ENCODE measurements at regions not wholly inside any gene's neighbourhood (a gene's known extent, or its start where the extent isn't known, plus 50 kb on each side); places are given as distances from the start of the nearest gene placed in this dataset.

DNA sequence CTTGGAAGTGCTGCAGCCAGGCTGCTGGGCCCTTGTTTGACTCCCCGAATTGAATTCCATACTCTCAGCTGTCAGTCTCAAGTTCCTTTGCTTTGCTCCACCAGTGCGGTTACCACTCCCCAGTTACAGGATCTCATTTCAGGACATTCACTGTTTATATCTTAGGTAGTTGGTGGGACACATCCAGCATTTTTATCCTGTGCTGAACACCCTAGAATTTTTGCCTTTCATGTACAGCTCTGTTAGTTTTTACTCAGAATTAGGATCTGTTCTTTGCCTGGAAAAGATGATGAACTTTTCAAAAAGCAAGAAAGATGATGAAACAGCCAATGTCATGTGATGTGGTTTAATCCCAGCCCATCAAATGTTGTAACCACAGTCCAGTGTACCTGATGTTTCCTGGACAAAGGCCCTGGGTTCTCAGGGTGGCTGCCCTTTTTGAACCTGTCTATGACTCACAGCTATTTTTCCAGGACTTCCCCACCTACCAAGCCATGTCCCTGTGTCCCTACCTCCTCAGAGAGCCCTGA, 149.7 kb downstream of the NOC3L start:
- DNase-seq (ENCODE audit: low read depth in 1 of 2, low spot score in 1 of 2), result no peak
- TF ChIP-seq JUND (IDR thresholded peaks at IDR 0.05; ENCODE audit: low read depth), result no peak
- in situ Hi-C loops (cut with HindIII; ENCODE audit: low pct_unique_long_range_greater_than_20kb, low sequenced_read_pairs), result no loop called here

DNA sequence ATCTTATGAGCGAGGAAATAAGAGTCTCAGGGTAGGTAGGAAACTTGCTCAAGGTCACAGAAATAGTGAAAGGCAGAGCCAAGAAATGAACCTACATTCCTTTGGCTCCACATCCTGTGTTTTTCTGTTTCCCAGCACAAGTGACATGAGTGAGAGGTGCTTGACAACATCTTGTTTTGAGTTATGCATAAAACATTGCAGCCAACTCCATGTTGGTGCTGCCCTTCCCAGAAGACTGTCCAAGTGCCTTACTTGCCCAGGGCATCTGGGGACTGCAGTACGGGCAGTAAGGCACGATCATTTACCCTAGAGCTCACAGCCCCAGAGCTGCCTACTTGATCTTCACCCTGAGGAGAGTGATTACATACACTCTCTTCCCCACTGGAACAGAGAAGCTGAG, 148.8 kb downstream of the NOC3L start:
- no peak for DNase-seq (ENCODE audit: low read depth in 1 of 2, low spot score in 1 of 2)
- in situ Hi-C loops (cut with HindIII; ENCODE audit: low pct_unique_long_range_greater_than_20kb, low sequenced_read_pairs), result no loop called here
- TF ChIP-seq JUND (IDR thresholded peaks at IDR 0.05; ENCODE audit: low read depth), result no peak

DNA sequence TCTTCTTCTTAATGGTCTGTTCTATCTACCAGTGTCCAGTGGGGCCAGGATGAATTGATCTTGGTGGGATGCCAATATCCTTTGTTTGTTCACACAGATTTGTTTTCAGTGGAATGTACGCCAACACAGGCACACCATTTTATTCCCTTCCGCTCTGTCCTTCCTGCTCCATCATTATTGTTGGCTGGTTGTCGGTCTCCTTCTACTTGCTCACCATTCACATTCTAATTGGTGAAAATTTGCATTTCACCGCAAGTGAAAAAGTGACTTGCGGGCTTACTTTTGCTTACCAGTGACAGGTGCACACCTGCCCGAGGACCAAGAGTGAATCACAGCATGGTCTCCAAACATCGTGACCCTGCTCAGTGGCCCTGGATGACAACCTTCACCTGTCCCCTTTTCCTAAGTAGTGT, 148.3 kb downstream of the NOC3L start:
- TF ChIP-seq JUND (IDR thresholded peaks at IDR 0.05; ENCODE audit: low read depth), result no peak
- no peak for DNase-seq (ENCODE audit: low read depth in 1 of 2, low spot score in 1 of 2)
- in situ Hi-C loops (cut with HindIII; ENCODE audit: low pct_unique_long_range_greater_than_20kb, low sequenced_read_pairs), result no loop called here

DNA sequence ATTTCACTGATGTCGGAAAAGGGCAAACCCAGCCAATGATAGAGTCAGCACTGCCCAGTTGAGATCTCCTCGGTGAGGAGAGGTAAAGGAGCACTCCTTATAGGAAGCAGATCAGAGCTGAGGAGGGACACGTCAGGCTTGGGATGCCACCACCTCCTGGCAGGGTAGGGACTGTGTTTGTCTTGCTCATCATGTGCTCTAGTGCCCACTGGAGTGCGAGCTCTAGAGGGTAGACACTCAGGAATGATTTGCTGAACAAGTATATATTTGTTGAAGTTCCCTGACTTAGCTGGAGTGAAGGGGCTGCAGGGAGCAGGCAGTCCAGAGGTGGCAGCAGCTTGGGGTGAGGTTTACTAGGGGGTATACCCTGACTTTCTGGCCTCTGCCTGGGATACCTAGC, 146.5 kb downstream of the NOC3L start:
- DNase-seq (ENCODE audit: low read depth in 1 of 2, low spot score in 1 of 2), result no peak
- TF ChIP-seq JUND (IDR thresholded peaks at IDR 0.05; ENCODE audit: low read depth), result no peak
- in situ Hi-C loops (cut with HindIII; ENCODE audit: low pct_unique_long_range_greater_than_20kb, low sequenced_read_pairs), result no loop called here

DNA sequence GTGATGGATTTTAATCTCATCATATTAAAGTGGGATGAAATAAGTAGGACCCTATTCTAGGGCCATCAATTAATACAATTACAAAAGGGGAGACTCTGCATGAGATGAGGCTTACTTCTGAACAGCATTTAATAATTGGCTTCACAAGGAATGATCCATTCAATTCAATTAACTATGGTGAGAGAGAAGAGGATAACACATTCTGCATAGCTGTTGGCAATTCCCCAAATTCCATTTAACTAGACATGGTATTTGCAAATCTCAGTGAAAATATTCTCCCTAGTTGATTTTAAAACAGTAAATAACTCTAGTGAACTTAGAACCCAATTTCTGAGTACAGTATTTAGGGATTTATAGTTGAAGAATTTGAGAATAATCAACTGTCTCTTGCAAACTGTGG, 145.3 kb downstream of the NOC3L start:
- in situ Hi-C loops (cut with HindIII; ENCODE audit: low pct_unique_long_range_greater_than_20kb, low sequenced_read_pairs), result no loop called here
- no peak for DNase-seq (ENCODE audit: low read depth in 1 of 2, low spot score in 1 of 2)
- TF ChIP-seq JUND (IDR thresholded peaks at IDR 0.05; ENCODE audit: low read depth), result no peak

DNA sequence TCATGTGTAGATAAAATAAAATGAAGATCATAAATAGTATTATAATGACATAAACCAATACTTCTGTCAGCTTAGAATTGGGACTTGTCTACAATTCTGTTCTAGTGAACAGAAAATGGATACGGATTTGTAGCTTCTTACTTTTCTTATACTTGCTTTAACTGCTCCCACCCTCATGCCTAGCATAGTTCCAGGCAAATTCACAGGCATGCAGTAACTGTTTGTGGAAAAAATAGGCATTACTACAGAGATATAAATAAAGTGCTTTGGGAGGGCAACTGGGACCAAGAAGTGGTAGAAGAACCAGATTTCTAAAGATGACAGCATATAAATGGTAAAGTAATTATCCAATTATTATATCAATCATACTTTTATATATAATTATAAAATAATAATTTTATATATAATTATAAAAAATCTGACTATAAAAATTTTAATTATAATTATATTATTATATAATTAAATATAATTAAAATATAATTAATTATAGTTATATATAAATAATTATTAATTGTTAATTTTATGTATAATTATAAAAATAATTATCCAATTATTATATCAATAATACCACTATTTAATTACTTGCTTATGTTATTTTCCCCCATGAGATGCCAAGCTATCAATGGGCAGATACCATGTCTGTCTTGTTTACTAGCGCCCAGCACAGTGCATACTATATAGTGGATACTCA, 144.1 kb downstream of the NOC3L start:
- no peak for DNase-seq (ENCODE audit: low read depth in 1 of 2, low spot score in 1 of 2)
- in situ Hi-C loops (cut with HindIII; ENCODE audit: low pct_unique_long_range_greater_than_20kb, low sequenced_read_pairs), result no loop called here
- TF ChIP-seq JUND (IDR thresholded peaks at IDR 0.05; ENCODE audit: low read depth), result no peak

DNA sequence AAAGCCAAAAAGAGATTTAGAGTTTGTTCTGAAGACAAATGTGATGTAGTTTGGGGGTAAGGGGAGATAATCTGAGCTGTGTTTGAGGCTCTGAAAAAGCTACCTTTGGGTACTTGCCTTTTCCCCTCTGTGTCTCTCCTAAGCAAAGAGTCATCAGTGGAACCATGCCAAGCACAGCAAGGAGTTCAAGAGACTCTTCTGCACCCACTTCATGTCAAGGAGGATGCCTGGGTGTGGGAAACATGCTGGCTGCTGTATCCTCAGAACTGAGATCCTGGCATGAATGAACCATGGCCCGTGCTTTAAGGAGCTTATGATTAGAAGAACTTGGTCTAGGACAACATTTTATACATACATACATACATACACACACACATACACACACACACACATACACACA, 142.9 kb downstream of the NOC3L start:
- no peak for TF ChIP-seq JUND (IDR thresholded peaks at IDR 0.05; ENCODE audit: low read depth)
- in situ Hi-C loops (cut with HindIII; ENCODE audit: low pct_unique_long_range_greater_than_20kb, low sequenced_read_pairs), result no loop called here
- no peak for DNase-seq (ENCODE audit: low read depth in 1 of 2, low spot score in 1 of 2)

DNA sequence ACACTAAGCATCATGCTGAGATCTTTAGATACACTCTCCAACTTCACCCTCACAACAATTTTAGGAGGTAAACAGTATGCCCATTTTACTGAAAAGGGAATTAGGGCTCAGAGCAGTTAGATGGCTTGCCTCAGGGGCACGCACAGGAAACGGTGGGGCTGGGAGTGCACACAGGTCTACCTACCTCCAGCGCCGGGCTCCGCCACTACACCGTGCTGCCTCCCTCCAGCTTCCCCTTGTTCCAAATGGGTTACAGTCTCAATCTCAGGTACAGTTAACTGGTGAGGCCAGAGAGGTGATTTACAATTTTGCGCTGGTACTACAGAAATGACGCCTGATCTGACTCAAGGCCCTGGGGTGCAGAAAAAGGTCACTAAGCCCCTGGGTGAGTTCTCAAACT, 142.0 kb downstream of the NOC3L start:
- no peak for TF ChIP-seq JUND (IDR thresholded peaks at IDR 0.05; ENCODE audit: low read depth)
- DNase-seq (ENCODE audit: low read depth in 1 of 2, low spot score in 1 of 2), result no peak
- in situ Hi-C loops (cut with HindIII; ENCODE audit: low pct_unique_long_range_greater_than_20kb, low sequenced_read_pairs), result no loop called here

DNA sequence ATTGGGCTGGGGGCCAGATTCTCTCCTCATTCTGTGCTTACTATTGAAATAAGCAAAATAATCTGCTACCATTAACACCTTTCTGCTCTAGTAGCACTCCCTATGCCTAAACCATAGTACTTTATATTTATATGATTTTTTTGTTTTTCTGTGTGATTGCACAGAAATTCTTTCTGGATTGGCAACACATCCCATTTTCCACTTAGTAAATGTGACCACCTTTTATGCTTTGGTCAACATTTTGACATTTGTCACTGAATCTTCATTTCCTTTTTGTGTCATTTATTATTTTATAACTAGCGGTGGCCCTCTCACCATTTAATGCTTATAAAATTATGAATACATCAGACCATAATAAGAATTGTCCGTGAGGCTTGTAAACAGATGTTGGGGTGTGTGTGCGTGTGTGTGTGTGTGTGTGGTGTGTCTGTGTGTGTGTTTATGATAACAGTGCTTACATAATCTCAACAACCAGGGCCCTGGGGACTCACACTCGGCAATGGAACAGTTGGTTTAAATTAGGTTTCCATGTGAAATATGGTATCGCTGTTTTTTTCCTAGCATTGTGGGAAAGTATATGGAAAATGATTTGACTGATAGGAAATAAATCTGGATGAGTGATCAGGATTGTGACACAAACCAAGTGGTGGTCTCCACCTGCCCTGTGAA, 138.9 kb downstream of the NOC3L start:
- in situ Hi-C loops (cut with HindIII; ENCODE audit: low pct_unique_long_range_greater_than_20kb, low sequenced_read_pairs), result no loop called here
- DNase-seq (ENCODE audit: low read depth in 1 of 2, low spot score in 1 of 2), result no peak

DNA sequence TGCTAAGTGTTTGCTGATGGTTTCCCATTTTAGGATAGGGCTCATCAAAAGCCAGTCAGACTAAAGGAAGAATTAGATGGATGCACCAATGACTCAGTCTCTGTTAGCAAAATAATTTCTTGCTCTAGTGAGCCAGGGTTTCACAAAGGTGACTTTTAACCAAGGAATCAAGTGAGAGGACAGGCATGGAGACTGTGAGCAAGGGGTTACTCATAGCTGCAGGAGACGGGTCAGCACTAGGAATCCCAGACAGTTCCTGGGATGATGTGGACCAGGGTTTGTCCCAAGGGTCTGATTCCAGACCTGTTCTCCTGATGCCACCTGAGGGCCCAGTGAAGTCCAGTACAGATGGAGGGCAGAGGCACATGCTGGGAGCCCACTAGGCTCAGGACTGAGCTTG, 138.1 kb downstream of the NOC3L start:
- DNase-seq (ENCODE audit: low read depth in 1 of 2, low spot score in 1 of 2), result no peak
- in situ Hi-C loops (cut with HindIII; ENCODE audit: low pct_unique_long_range_greater_than_20kb, low sequenced_read_pairs), result no loop called here
- TF ChIP-seq JUND (IDR thresholded peaks at IDR 0.05; ENCODE audit: low read depth), result no peak

More for the DNA sequence above, 138.9 kb downstream of the NOC3L start:
- no peak for TF ChIP-seq JUND (IDR thresholded peaks at IDR 0.05; ENCODE audit: low read depth)

DNA sequence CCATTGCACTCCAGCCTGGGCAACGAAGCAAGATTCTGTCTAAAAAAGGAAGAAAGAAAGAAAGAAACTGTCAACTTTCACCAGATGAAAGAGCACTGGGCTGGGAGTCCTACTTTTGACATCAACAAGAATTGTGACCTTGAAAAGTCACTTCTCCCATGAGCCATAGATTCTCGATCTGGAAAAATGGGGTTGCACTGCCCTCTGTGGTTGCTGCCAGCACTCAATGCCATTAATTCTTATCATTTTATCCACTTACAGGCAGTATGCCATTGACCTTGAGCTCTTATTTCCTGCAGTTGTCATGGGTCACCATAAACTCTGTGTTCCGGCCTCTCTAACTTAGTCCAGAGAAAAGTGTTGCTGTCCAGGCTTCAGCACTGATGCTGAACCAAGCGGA, 137.2 kb downstream of the NOC3L start:
- DNase-seq (ENCODE audit: low read depth in 1 of 2, low spot score in 1 of 2), result peak in 1 of 2 experiments; percentile 55
- in situ Hi-C loops (cut with HindIII; ENCODE audit: low pct_unique_long_range_greater_than_20kb, low sequenced_read_pairs), result no loop called here
- no peak for TF ChIP-seq JUND (IDR thresholded peaks at IDR 0.05; ENCODE audit: low read depth)

DNA sequence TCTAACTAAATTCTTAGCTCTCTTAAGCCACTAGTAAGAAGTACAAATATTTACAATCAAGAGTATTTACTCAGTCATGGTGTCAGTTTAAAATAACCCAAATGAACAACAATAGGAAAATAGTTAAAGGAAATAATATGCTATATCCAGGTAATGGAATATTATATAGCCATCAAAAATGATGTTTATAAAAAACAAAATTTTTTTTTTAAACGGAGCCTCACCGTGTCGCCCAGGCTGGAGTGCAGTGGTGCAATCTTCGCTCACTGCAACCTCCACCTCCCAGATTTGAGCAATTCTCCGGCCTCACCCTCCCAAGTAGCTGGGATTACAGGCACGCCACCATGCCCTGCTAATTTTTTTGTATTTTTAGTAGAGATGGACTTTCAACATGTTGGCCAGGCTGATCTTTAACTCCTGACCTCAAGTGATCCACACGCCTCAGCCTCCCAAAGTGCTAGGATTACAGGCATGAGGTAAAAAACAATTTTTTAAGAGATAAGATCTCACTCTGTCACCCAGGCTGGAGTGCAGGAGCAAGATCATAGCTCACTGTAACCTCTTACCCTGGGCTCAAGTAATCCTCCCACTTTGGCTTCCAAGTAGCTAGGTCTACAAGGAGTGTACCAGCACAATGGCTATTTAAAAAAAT, 132.5 kb downstream of the NOC3L start:
- TF ChIP-seq JUND (IDR thresholded peaks at IDR 0.05; ENCODE audit: low read depth), result no peak
- in situ Hi-C loops (cut with HindIII; ENCODE audit: low pct_unique_long_range_greater_than_20kb, low sequenced_read_pairs), result no loop called here
- DNase-seq (ENCODE audit: low read depth in 1 of 2, low spot score in 1 of 2), result no peak

Data from T47D (cell line).